Trophoblast cell (in vitro differentiated cells and primary cell): ENCODE measurements at regions not wholly inside any gene's neighbourhood (a gene's known extent, or its start where the extent isn't known, plus 50 kb on each side); places are given as distances from the start of the nearest gene placed in this dataset.
"Not testable (repeated sequence)": the region's sequence is repeated elsewhere in the genome, so short reads cannot be mapped to it uniquely, and the experiment has no call there.

Experiments
- DNase-seq, 2 donors: peaks; one replicate each; pipeline ENCODE4 v3.0.0-alpha.2; 2016
- H2AFZ ChIP-seq: 2 replicates; pipeline ENCODE4 v1.6.1; 2013; ENCODE audit warnings: low read length, moderate library complexity, mild to moderate bottlenecking; ENCODE audit not compliant: insufficient read depth, poor library complexity
- H2AK5ac ChIP-seq: 2 replicates; pipeline ENCODE4 v1.6.1; 2013; ENCODE audit warnings: mild to moderate bottlenecking, low read length
- H2BK120ac ChIP-seq: 2 replicates; pipeline ENCODE4 v1.6.1; 2013; ENCODE audit warnings: low read length, mild to moderate bottlenecking, moderate library complexity; ENCODE audit not compliant: insufficient read depth, poor library complexity
- H2BK12ac ChIP-seq: 2 replicates; pipeline ENCODE4 v1.6.1; 2013; ENCODE audit warnings: mild to moderate bottlenecking, low read length, moderate library complexity
- H2BK5ac ChIP-seq: 2 replicates; pipeline ENCODE4 v1.6.1; 2013; ENCODE audit warnings: low read length, low read depth, moderate library complexity, mild to moderate bottlenecking; ENCODE audit not compliant: poor library complexity
- H3K14ac ChIP-seq: 2 replicates; pipeline ENCODE4 v1.6.1; 2013; ENCODE audit warnings: mild to moderate bottlenecking, low read length
- H3K18ac ChIP-seq: 2 replicates; pipeline ENCODE4 v1.6.1; 2013; ENCODE audit warnings: mild to moderate bottlenecking, low read length
- H3K23ac ChIP-seq: 2 replicates; pipeline ENCODE4 v1.6.1; 2013; ENCODE audit warnings: low read length
- H3K27ac ChIP-seq: 2 replicates; pipeline ENCODE4 v1.5.1; 2013; ENCODE audit warnings: low read depth, mild to moderate bottlenecking, inconsistent platforms, low read length, moderate library complexity
- H3K27me3 ChIP-seq: 2 replicates; pipeline ENCODE4 v1.6.1; 2013; ENCODE audit warnings: inconsistent platforms, mild to moderate bottlenecking, low read length, moderate library complexity; ENCODE audit not compliant: insufficient read depth
- H3K36me3 ChIP-seq, 2 experiments: 1 replicate in 1 of 2; 2 replicates in 1 of 2; pipeline ENCODE4 v1.6.1; 2013; ENCODE audit warnings: low read length in 2 of 2, mild to moderate bottlenecking in 2 of 2, moderate library complexity in 1 of 2; ENCODE audit not compliant: insufficient read depth in 2 of 2, control insufficient read depth in 1 of 2
- H3K4ac ChIP-seq: 2 replicates; pipeline ENCODE4 v1.6.1; 2013; ENCODE audit warnings: low read depth, mild to moderate bottlenecking, low read length, moderate library complexity
- H3K4me1 ChIP-seq, 2 experiments: 1 replicate in 1 of 2; 2 replicates in 1 of 2; pipeline ENCODE4 v1.6.1; 2013; ENCODE audit warnings: low read length in 2 of 2, mild to moderate bottlenecking in 2 of 2, moderate library complexity in 1 of 2; ENCODE audit not compliant: insufficient read depth in 2 of 2, control insufficient read depth in 1 of 2
- H3K4me2 ChIP-seq: 2 replicates; pipeline ENCODE4 v1.6.1; 2013; ENCODE audit warnings: inconsistent platforms, mild to moderate bottlenecking, low read length, moderate library complexity
- H3K4me3 ChIP-seq: 2 replicates; pipeline ENCODE4 v1.5.1; 2013; ENCODE audit warnings: mild to moderate bottlenecking, low read depth, low read length, inconsistent platforms
- H3K79me1 ChIP-seq: one replicate; pipeline ENCODE4 v1.6.1; 2013; ENCODE audit warnings: low read length
- H3K79me2 ChIP-seq: 2 replicates; pipeline ENCODE4 v1.6.1; 2013; ENCODE audit warnings: low read length, mild to moderate bottlenecking; ENCODE audit not compliant: control insufficient read depth, insufficient read depth, poor library complexity
- H3K9ac ChIP-seq: 2 replicates; pipeline ENCODE4 v1.6.1; 2013; ENCODE audit warnings: mild to moderate bottlenecking, low read length
- H3K9me3 ChIP-seq: 2 replicates; pipeline ENCODE4 v1.6.1; 2013; ENCODE audit warnings: low read depth, mild to moderate bottlenecking, control low read depth, inconsistent platforms, low read length; ENCODE audit not compliant: insufficient read depth
- H4K12ac ChIP-seq: 2 replicates; pipeline ENCODE4 v1.6.1; 2013; ENCODE audit warnings: low read depth, mild to moderate bottlenecking, low read length, moderate library complexity
- H4K8ac ChIP-seq: 2 replicates; pipeline ENCODE4 v1.6.1; 2013; ENCODE audit warnings: low read depth, mild to moderate bottlenecking, low read length, moderate library complexity
- H4K91ac ChIP-seq: one replicate; pipeline ENCODE4 v1.6.1; 2013; ENCODE audit warnings: low read depth, mild to moderate bottlenecking, low read length, moderate library complexity
- WGBS: extraction: QIAGEN DNeasy Blood & Tissue Kit; methylation state at CpG from one replicate; pipeline ENCODE4 v1.1.7; 2013; ENCODE audit warnings: missing lambda C conversion rate; ENCODE audit not compliant: insufficient read length, insufficient coverage; ENCODE audit errors: extremely low coverage; 5-methylcytosine and 5-hydroxymethylcytosine counted together

GRCh38 chrX:1059576-1060561 lies 152.6 kb downstream of the CRLF2 start:
- Histone ChIP-seq H2BK5ac (no peak overlapping the region), H3K27me3 (no peaks in the 10 kb centered on the region), H2BK120ac (no peak overlapping the region), H3K4ac (no peak overlapping the region), H2AK5ac (no peak overlapping the region), H3K9ac (no peak overlapping the region), H3K79me1 (no peaks in the 10 kb centered on the region), H4K8ac (no peak overlapping the region), H3K79me2 (no peaks in the 10 kb centered on the region), H3K36me3 (no peaks in the 10 kb centered on the region), H3K4me1 (no peaks in the 10 kb centered on the region), H3K4me2 (no peak overlapping the region), H2BK12ac (no peak overlapping the region), H2AFZ (no peak overlapping the region), H3K9me3 (peaks cover 1% of the 10 kb centered on the region), H4K91ac (no peak overlapping the region), H3K23ac (no peak overlapping the region), H3K18ac (no peak overlapping the region), H3K4me3 (peak overlapping the region; percentile 18), H3K27ac (no peak overlapping the region), H4K12ac (peak overlapping the region; percentile 28), H3K14ac (no peak overlapping the region)
- no CpG with 5 or more reads among the region's 34 CpGs for WGBS
- no peak for DNase-seq

DNA sequence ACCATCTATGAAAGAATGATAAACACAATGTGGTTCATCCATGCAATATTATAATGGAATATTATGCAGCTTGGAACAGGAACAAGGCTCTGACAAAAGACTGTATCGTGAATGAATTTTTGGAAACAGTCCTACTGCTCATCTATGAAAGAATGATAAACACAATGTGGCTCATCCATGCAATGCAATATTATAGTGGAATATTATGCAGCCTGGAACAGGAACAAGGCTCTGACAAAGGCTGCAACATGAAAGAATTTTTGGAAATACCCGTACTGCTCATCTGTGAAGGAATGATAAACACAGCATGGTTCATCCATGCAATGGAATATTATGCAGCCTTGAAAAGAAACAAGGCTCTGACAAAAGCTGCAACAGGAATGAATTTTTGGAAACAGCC lies 158.8 kb downstream of the CRLF2 start:
- H3K27ac ChIP-seq, H3K4me1 ChIP-seq, H3K4ac ChIP-seq, H2BK120ac ChIP-seq, H3K14ac ChIP-seq, H2AFZ ChIP-seq, H3K79me1 ChIP-seq, H2BK5ac ChIP-seq, H2BK12ac ChIP-seq, H4K12ac ChIP-seq, H3K18ac ChIP-seq, H3K9me3 ChIP-seq, H3K27me3 ChIP-seq, DNase-seq, H4K8ac ChIP-seq, H3K4me2 ChIP-seq, H4K91ac ChIP-seq, H3K4me3 ChIP-seq, H3K79me2 ChIP-seq, H3K9ac ChIP-seq, H3K36me3 ChIP-seq, H3K23ac ChIP-seq, H2AK5ac ChIP-seq: not testable (repeated sequence)
- WGBS = no CpG with 5 or more reads among the region's 2 CpGs

GRCh38 chrX:1053072-1053471 lies 159.4 kb downstream of the CRLF2 start:
- Histone ChIP-seq H3K27me3 (no peaks in the 10 kb centered on the region), H3K79me2 (no peaks in the 10 kb centered on the region), H2AK5ac (no peak overlapping the region), H2BK12ac (no peak overlapping the region), H3K36me3 (no peaks in the 10 kb centered on the region), H2BK120ac (no peak overlapping the region), H3K4me2 (no peak overlapping the region), H3K79me1 (no peaks in the 10 kb centered on the region), H3K9ac (no peak overlapping the region), H3K14ac (no peak overlapping the region), H2BK5ac (no peak overlapping the region), H3K18ac (no peak overlapping the region), H3K27ac (no peak overlapping the region), H3K9me3 (no peaks in the 10 kb centered on the region), H3K4me1 (no peaks in the 10 kb centered on the region), H3K4ac (no peak overlapping the region), H2AFZ (no peak overlapping the region), H3K23ac (no peak overlapping the region), H4K91ac (no peak overlapping the region), H4K12ac (no peak overlapping the region), H3K4me3 (no peak overlapping the region), H4K8ac (no peak overlapping the region)
- no CpG with 5 or more reads among the region's 2 CpGs for WGBS
- DNase-seq = no peak

- H3K4me3 ChIP-seq = no peak overlapping the region
- no peak overlapping the region for H2BK120ac ChIP-seq
- H3K4ac ChIP-seq = no peak overlapping the region
- H3K79me1 ChIP-seq = no peaks in the 10 kb centered on the region
- H3K27ac ChIP-seq = no peak overlapping the region
- H2AFZ ChIP-seq = no peak overlapping the region
- H2BK12ac ChIP-seq = no peak overlapping the region
- no peak overlapping the region for H4K91ac ChIP-seq
- no peak overlapping the region for H3K14ac ChIP-seq
- no peak for DNase-seq
- no peaks in the 10 kb centered on the region for H3K27me3 ChIP-seq
- no peak overlapping the region for H4K12ac ChIP-seq
- H3K9ac ChIP-seq = no peak overlapping the region
- no peaks in the 10 kb centered on the region for H3K9me3 ChIP-seq
- H3K23ac ChIP-seq = no peak overlapping the region
- no peak overlapping the region for H3K4me2 ChIP-seq
- H4K8ac ChIP-seq = no peak overlapping the region
- no peak overlapping the region for H2AK5ac ChIP-seq
- H3K79me2 ChIP-seq = no peaks in the 10 kb centered on the region
- H3K36me3 ChIP-seq = no peaks in the 10 kb centered on the region
- H3K18ac ChIP-seq = no peak overlapping the region
- WGBS = no CpG with 5 or more reads among the region's 3 CpGs
- H3K4me1 ChIP-seq = no peaks in the 10 kb centered on the region
- H2BK5ac ChIP-seq = no peak overlapping the region
Measured at GRCh38 chrX:1052021-1052420, 160.4 kb downstream of the CRLF2 start.
